T-cell (primary cell): ENCODE measurements at regions not wholly inside any gene's neighbourhood (a gene's known extent, or its start where the extent isn't known, plus 50 kb on each side); places are given as distances from the start of the nearest gene placed in this dataset.

ENCODE experiments used
- ATAC-seq, 4 experiments: fragments of 200-7000 bp in 3 of 4; fragments of 150-1000 bp in 1 of 4; cut with Tn5 transposase; replicated peaks in 1 of 4; 1 replicate in 3 of 4; 2 replicates in 1 of 4; pipeline ENCODE4 v1.10.0; 2021; ENCODE audit warnings: moderate library complexity in 3 of 4, mild to moderate bottlenecking in 2 of 4, moderate number of reproducible peaks in 1 of 4
- CTCF ChIA-PET, 2 donors: fragments of 300-600 bp; sonication (Branson Sonifier 250); formaldehyde crosslinking; loops; one replicate each; lab custom pipeline; 2022; ENCODE audit warnings: antibody characterized with exemption in 2 of 2; lab: Charles Lee
- POLR2A ChIA-PET, 2 donors: fragments of 300-600 bp; sonication (Branson Sonifier 250); formaldehyde crosslinking; loops; one replicate each; lab custom pipeline; 2022; ENCODE audit warnings: antibody characterized with exemption in 2 of 2; lab: Charles Lee
- DNase-seq, 35 experiments: peaks; one replicate each; pipeline versions ENCODE4 v3.0.0 to v3.0.0-alpha.2; 2013 to 2023
- H3K27ac ChIP-seq: one replicate; pipeline ENCODE4 v1.5.1; 2013; ENCODE audit warnings: low read length
- H3K27me3 ChIP-seq, 2 experiments: replicated peaks in 1 of 2; 1 replicate in 1 of 2; 2 replicates in 1 of 2; pipeline versions ENCODE4 v1.6.1 to v1.7.0; 2013; ENCODE audit warnings: low read length in 1 of 2, mixed read lengths in 1 of 2; ENCODE audit not compliant: control insufficient read depth in 2 of 2, insufficient read depth in 2 of 2; ENCODE audit errors: extremely low read depth in 1 of 2
- H3K36me3 ChIP-seq, 2 donors: 1 replicate in 1 of 2; 2 replicates in 1 of 2; pipeline versions ENCODE4 v1.6.1 to v1.7.0; 2013; ENCODE audit warnings: low read length in 1 of 2; ENCODE audit not compliant: control insufficient read depth in 2 of 2, insufficient read depth in 1 of 2; ENCODE audit errors: extremely low read depth in 1 of 2
- H3K4me1 ChIP-seq, 2 experiments: 1 replicate in 1 of 2; 2 replicates in 1 of 2; pipeline versions ENCODE4 v1.6.1 to v1.7.0; 2013; ENCODE audit warnings: low read length in 2 of 2, mixed read lengths in 1 of 2; ENCODE audit not compliant: insufficient read depth in 2 of 2, control insufficient read depth in 1 of 2; ENCODE audit errors: extremely low read depth in 1 of 2
- H3K4me3 ChIP-seq, 2 donors: 1 replicate in 1 of 2; 2 replicates in 1 of 2; pipeline versions ENCODE4 v1.5.1 to v1.7.0; 2013; ENCODE audit warnings: mild to moderate bottlenecking in 2 of 2, low read length in 1 of 2, moderate library complexity in 1 of 2; ENCODE audit not compliant: control insufficient read depth in 1 of 2; ENCODE audit errors: extremely low read depth in 1 of 2
- H3K9me3 ChIP-seq: 2 replicates; pipeline ENCODE4 v1.7.0; 2013
- H3K27ac Mint-ChIP-seq, 2 donors: one replicate each; pipeline ENCODE4 v1.8.0; 2020 to 2021; ENCODE audit warnings: mild to moderate bottlenecking in 2 of 2, mixed read lengths in 2 of 2
- H3K27me3 Mint-ChIP-seq, 2 donors: one replicate each; pipeline ENCODE4 v1.8.0; 2021 to 2022; ENCODE audit warnings: mixed read lengths in 2 of 2
- H3K36me3 Mint-ChIP-seq: one replicate; pipeline ENCODE4 v1.8.0; 2021; ENCODE audit warnings: mixed read lengths
- H3K4me1 Mint-ChIP-seq, 3 donors: one replicate each; pipeline ENCODE4 v1.8.0; 2020 to 2022; ENCODE audit warnings: mixed read lengths in 3 of 3, mild to moderate bottlenecking in 1 of 3
- H3K4me3 Mint-ChIP-seq, 3 donors: one replicate each; pipeline ENCODE4 v1.8.0; 2020 to 2022; ENCODE audit warnings: mild to moderate bottlenecking in 3 of 3, mixed read lengths in 3 of 3, moderate library complexity in 3 of 3
- H3K9me3 Mint-ChIP-seq, 3 donors: one replicate each; pipeline ENCODE4 v1.8.0; 2020 to 2022; ENCODE audit warnings: mixed read lengths in 3 of 3
- WGBS: methylation state at CpG from one replicate; pipeline ENCODE4 v1.1.5; 2013; ENCODE audit warnings: missing lambda C conversion rate; ENCODE audit not compliant: insufficient coverage; 5-methylcytosine and 5-hydroxymethylcytosine counted together

DNA sequence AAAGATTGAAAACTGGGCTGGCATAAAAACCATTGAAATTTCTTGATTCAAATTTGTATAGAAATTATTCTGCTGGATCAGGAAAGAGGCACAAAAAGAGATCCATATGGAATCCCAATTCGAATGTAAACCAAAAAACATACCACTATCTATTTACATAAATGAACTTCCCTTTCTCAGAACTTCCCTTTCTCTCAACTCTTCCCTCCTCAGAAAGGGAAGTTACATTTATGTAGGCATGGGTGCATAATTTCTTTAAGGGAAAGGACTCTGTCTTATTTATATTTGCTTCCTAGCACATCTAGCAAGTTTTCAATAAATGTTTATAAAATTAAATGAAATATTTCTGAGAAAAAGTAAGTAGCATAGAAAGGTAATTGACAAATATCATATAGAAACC is 398.1 kb upstream of the ATP5MC3 start:
- WGBS = no CpG with 5 or more reads among the region's 1 CpG
- DNase-seq = no peak
- ChIA-PET POLR2A (no interaction called here), CTCF (no interaction called here)
- H3K4me1 Mint-ChIP-seq = peaks cover 11 to 12% (median 11%) of the 10 kb centered on the region in 3 donors
- peaks cover 8 to 14% of the 10 kb centered on the region in 2 donors for H3K27me3 Mint-ChIP-seq
- Histone ChIP-seq H3K9me3 (no peaks in the 10 kb centered on the region), H3K4me3 (no peak overlapping the region), H3K27ac (no peak overlapping the region), H3K4me1 (peaks cover 0 to 5% of the 10 kb centered on the region in 2 experiments), H3K36me3 (no peaks in the 10 kb centered on the region), H3K27me3 (peaks cover 0 to 5% of the 10 kb centered on the region in 2 experiments)
- no peak for ATAC-seq
- no peak overlapping the region for H3K4me3 Mint-ChIP-seq
- H3K9me3 Mint-ChIP-seq = no peaks in the 10 kb centered on the region
- H3K27ac Mint-ChIP-seq = no peak overlapping the region
- no peaks in the 10 kb centered on the region for H3K36me3 Mint-ChIP-seq

DNA sequence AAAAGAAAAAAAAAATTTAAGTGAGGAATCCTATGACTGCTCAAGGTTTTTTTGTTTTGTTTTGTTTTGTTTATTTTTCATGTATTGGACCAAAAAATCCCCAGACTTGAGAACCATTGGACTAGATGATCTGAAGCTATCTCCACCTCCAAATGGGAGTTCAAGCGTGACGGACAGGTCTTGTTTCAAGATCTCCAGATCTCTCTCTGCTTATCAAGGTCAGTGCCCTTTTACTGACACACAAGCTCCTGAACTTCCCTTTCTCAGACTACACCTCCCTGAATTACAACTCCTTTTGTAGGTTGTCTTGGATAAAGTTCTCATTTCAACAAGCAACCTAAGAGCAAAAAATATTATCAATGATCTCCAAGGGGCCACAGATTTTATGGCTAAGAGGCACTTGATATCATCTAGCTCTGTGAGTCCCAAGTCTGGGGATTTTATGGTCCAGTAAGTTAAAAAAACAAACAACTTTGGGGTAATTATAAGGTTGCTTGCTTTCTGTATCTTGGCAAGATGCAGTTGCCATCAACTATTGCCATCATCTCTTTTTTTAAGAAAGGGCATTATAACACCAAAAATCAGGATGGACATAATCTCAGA is 396.0 kb upstream of the ATP5MC3 start:
- Histone ChIP-seq H3K4me1 (peaks cover 0 to 5% of the 10 kb centered on the region in 2 experiments), H3K4me3 (no peak overlapping the region), H3K27me3 (peaks cover 0 to 5% of the 10 kb centered on the region in 2 experiments), H3K9me3 (no peaks in the 10 kb centered on the region), H3K27ac (no peak overlapping the region), H3K36me3 (no peaks in the 10 kb centered on the region)
- ChIA-PET POLR2A (no interaction called here), CTCF (no interaction called here)
- WGBS = 100% methylated on average over 1 of the region's 2 CpGs
- Mint-ChIP-seq H3K36me3 (no peaks in the 10 kb centered on the region), H3K4me1 (peaks cover 11 to 12% (median 11%) of the 10 kb centered on the region in 3 donors), H3K4me3 (no peak overlapping the region), H3K27ac (no peak overlapping the region), H3K9me3 (no peaks in the 10 kb centered on the region), H3K27me3 (peaks cover 8 to 19% of the 10 kb centered on the region in 2 donors)
- ATAC-seq (no peak), DNase-seq (no peak)

- Mint-ChIP-seq H3K9me3 (no peaks in the 10 kb centered on the region), H3K4me1 (peaks cover 11 to 12% (median 11%) of the 10 kb centered on the region in 3 donors), H3K27ac (no peak overlapping the region), H3K27me3 (peaks cover 8 to 19% of the 10 kb centered on the region in 2 donors), H3K4me3 (no peak overlapping the region), H3K36me3 (no peaks in the 10 kb centered on the region)
- Histone ChIP-seq H3K4me1 (peaks cover 0 to 5% of the 10 kb centered on the region in 2 experiments), H3K27me3 (peaks cover 0 to 5% of the 10 kb centered on the region in 2 experiments), H3K36me3 (no peaks in the 10 kb centered on the region), H3K9me3 (no peaks in the 10 kb centered on the region), H3K4me3 (no peak overlapping the region), H3K27ac (no peak overlapping the region)
- 81% methylated on average over 3 of the region's 5 CpGs for WGBS
- POLR2A ChIA-PET = no interaction called here
- no peak for DNase-seq
- CTCF ChIA-PET = no interaction called here
- no peak for ATAC-seq
Measured at GRCh38 chr2:175576875-175577274, 395.4 kb upstream of the ATP5MC3 start.

- Histone ChIP-seq H3K36me3 (no peaks in the 10 kb centered on the region), H3K27ac (no peak overlapping the region), H3K9me3 (no peaks in the 10 kb centered on the region), H3K4me3 (no peak overlapping the region), H3K27me3 (peaks cover 0 to 5% of the 10 kb centered on the region in 2 experiments), H3K4me1 (peaks cover 0 to 5% of the 10 kb centered on the region in 2 experiments)
- no peak overlapping the region for H3K27ac Mint-ChIP-seq
- no peak for DNase-seq
- no peak overlapping the region for H3K4me3 Mint-ChIP-seq
- ATAC-seq = no peak
- H3K36me3 Mint-ChIP-seq = no peaks in the 10 kb centered on the region
- H3K9me3 Mint-ChIP-seq = no peaks in the 10 kb centered on the region
- peaks cover 11 to 12% (median 11%) of the 10 kb centered on the region in 3 donors for H3K4me1 Mint-ChIP-seq
- POLR2A ChIA-PET = no interaction called here
- WGBS = 59% methylated on average over 2 of the region's 2 CpGs
- peaks cover 8 to 19% of the 10 kb centered on the region in 2 donors for H3K27me3 Mint-ChIP-seq
- CTCF ChIA-PET = no interaction called here
Measured at GRCh38 chr2:175576270-175576669, 394.8 kb upstream of the ATP5MC3 start.

- Mint-ChIP-seq H3K27ac (no peak overlapping the region), H3K36me3 (no peaks in the 10 kb centered on the region), H3K4me1 (peaks cover 11 to 12% (median 11%) of the 10 kb centered on the region in 3 donors), H3K4me3 (no peak overlapping the region), H3K9me3 (no peaks in the 10 kb centered on the region), H3K27me3 (peaks cover 8 to 19% of the 10 kb centered on the region in 2 donors)
- Histone ChIP-seq H3K4me1 (peaks cover 0 to 5% of the 10 kb centered on the region in 2 experiments), H3K9me3 (no peaks in the 10 kb centered on the region), H3K36me3 (no peaks in the 10 kb centered on the region), H3K4me3 (no peak overlapping the region), H3K27me3 (peaks cover 0 to 5% of the 10 kb centered on the region in 2 experiments), H3K27ac (no peak overlapping the region)
- ChIA-PET POLR2A (no interaction called here), CTCF (no interaction called here)
- ATAC-seq (peak in 1 of 4 experiments; percentile 34), DNase-seq (peak in 9 of 35 experiments; percentile 2 to 26 (median 16))
- WGBS = 10% methylated on average over 7 of the region's 12 CpGs
Measured at GRCh38 chr2:175575346-175576258, 394.1 kb upstream of the ATP5MC3 start.

DNA sequence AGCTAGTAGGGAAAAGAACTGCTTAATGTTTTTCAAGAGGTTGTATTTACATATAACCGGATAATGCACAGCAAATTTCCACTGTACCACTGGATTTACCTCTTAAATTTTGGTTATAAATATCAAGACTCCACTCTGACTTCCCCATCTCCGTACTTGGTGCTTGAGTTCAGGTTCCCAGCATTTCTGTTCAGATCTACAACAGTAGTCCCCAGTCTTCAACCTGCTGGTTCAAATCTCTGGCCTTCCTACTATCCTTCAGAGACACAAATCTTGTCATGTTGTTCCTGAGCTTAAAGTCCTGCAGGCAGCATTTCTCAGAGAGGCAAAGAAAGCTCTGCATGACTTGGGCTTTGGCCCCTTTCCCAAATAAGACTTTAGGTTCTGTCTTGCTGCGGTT is 392.6 kb upstream of the ATP5MC3 start:
- ChIA-PET CTCF (interaction anchor here in 1 of 2 donors (1.0 kb wide), 1 partner anchor 116 kb away, joined by 3 read pairs; no protein-coding TSS in a partner anchor), POLR2A (no interaction called here)
- H3K27me3 Mint-ChIP-seq = peaks cover 4 to 22% of the 10 kb centered on the region in 2 donors
- Histone ChIP-seq H3K4me3 (no peak overlapping the region), H3K27me3 (peaks cover 0 to 5% of the 10 kb centered on the region in 2 experiments), H3K9me3 (no peaks in the 10 kb centered on the region), H3K27ac (no peak overlapping the region), H3K4me1 (peaks cover 0 to 5% of the 10 kb centered on the region in 2 experiments), H3K36me3 (no peaks in the 10 kb centered on the region)
- H3K27ac Mint-ChIP-seq = no peak overlapping the region
- H3K4me3 Mint-ChIP-seq = no peak overlapping the region
- no peaks in the 10 kb centered on the region for H3K36me3 Mint-ChIP-seq
- H3K9me3 Mint-ChIP-seq = no peaks in the 10 kb centered on the region
- 89% methylated on average over 2 of the region's 3 CpGs for WGBS
- no peak for DNase-seq
- peaks cover 11 to 12% (median 11%) of the 10 kb centered on the region in 3 donors for H3K4me1 Mint-ChIP-seq
- no peak for ATAC-seq
